HG02759 (cell line): ENCODE measurements at regions not wholly inside any gene's neighbourhood (a gene's known extent, or its start where the extent isn't known, plus 50 kb on each side); places are given as distances from the start of the nearest gene placed in this dataset.

ENCODE experiments used
- ATAC-seq: cut with Tn5 transposase; IDR thresholded peaks from one replicate; pipeline ENCODE4 v1.9.1; 2021; ENCODE audit warnings: mild to moderate bottlenecking, moderate library complexity; ENCODE audit not compliant: unreplicated experiment

DNA sequence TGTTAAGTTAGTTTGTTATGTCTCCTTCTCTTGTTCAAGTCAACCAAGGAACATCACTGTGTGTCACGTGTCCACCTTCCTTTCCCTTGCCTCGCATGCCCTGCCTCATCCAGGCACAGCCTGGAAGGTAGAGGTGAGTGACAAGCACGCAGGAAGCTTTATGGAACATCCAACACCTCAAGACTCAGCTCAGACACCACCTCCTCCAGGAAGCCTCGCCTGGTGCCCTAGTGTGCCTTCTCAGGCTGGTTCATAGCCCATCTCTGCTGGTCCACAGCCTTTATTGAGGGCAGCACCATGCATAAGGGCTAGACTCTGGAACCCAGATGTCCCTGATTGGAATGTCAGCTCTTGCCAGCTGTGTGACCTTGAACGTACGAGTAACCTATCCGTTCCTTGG is 224.3 kb downstream of the ANKRD60 start:
- ATAC-seq, result no peak

DNA sequence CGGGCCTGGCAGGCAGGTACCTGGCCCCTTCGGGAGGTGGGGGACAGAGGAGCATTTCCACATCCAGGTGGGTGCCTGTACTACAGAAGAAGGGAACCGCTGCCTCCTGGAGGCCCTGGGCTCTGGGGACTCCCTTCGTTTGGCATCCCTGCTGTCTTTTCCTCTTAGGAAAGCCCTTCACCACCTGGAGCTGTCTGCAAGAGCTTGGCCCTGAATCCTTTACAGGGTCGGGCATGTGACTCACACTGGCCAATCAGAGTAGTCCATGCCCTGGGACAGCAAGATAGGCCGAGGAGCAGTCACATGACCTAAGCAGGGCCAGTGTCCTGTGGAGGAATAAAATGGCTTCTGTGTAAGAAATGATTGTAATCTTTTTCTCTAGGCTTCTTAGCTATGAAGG is 224.9 kb downstream of the ANKRD60 start:
- ATAC-seq, result no peak

DNA sequence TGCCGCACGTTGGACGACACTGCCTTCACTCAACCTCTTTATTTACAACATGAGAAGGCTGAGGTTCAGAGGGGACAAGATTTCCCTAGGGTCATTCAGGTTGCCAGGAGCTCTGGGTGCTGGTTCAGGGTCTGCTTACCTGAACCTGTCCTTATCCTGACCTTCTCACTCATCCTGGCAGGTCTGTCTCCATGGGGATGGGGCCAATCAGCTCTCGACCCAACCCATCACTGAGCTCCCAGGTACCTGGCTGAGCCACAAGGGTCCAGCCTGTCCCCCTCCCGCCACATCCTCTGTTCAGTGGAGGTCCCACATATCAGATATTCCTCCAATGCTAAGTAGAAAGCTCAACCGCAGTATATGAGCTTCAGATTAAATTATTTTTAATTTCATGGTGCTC is 225.6 kb downstream of the ANKRD60 start:
- ATAC-seq, result no peak

DNA sequence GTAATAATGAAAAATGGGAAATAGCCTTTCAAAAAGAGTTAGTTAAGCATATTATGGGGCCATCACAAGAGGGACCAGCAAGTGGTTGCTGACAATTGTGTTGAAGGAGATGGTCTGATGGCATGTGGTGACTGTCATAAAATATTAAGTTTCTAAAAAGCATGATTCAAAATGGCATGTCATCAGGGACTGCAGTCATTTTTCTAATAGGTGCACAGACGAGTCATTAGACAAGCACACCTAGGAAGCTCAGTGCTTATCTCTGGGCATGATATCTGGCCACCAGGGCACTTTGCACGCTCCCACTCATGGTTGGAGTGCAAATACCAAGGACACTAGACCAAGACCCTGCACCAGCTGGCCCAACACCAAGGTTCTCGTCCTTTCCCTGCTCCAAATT is 226.5 kb downstream of the ANKRD60 start:
- no peak for ATAC-seq

DNA sequence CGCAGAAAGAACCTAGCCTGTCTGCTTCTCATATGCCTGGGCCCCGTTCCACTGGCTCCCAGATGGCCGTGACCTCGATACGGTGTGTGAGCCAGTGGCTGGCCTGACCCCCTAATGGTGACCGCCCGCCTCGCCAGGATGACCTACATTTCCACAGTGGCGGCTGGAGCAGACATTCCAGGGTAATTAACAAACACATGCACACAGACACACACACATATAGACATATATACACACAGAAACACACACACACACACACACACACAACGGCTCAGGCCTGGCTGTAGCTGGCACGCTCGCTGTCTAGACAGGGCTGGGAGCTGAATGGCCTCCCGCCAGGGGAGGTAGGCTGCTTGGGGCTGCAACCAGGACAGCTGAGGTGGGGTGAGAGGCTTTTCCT is 227.1 kb downstream of the ANKRD60 start:
- ATAC-seq, result no peak

DNA sequence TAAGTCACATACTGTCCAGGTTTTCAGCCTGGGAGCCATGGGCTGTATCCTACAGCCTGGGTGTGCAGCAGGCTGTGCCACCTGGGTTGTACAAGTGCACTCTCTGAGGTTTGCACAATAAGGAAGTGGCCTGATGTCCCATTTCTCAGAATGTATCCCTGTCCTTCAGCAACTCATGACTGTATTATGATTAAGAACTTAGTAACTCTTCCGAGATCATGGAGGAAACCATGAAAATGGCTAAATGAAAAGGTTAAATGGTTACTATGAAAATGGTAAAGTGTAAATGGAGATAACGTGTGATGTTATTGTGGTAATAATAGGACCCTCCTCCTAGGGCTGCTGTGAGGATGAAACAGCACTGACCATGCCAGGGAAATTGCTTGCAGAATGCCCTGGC is 227.6 kb downstream of the ANKRD60 start:
- no peak for ATAC-seq

DNA sequence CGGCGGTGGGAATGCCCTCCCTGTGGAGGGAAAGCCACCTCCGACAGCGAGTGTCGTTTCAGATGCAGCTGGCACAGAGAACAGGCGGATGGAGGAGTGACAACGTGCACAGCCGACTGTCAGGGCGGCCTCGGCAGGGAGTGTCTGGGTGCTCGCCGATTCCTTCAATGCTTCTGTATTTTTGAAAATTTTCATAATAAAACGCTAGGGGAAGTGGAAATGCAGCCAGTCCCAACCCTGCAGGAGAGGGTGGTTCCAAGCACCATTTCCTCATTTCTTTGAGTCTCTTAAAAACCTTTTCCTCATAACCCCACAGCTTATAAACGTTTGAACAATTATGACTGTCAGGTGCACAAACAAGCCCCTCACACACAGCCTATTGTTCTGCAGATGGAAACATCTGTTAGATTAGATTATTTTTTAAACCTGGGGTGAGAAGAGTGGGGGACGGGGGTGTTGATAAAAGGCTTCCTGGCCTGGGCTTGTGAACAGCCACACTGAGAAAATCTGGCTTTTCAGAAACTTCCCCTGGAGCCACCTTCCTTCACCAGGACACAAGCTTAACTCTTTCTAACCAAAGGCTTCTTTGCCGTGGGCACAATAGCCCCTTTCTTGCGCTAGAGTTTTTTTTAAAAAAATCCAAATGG is 228.9 kb downstream of the ANKRD60 start:
- no peak for ATAC-seq

DNA sequence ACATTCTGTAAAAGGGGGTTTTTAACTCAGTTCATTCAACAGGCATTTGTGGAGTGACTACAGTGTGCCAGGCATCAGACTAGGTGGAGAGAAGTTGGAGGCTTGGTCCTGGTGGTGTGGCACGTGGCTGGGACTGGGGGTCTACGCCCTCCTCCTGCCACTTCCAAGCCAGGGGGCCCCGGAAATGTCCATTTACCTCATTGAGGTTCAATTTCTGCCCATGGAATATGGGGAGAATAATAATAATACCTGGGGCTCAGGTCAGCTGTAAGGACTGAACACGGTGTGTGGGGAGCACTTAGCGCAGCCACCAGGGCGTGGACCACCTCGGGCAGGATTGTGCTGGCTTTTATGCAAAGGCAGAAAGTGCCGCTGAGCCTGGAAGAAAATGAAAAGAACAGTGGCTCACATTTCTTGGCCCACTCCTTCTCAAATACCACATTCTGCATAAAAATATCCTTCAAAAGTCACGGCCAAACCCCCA is 229.4 kb downstream of the ANKRD60 start:
- no peak for ATAC-seq

DNA sequence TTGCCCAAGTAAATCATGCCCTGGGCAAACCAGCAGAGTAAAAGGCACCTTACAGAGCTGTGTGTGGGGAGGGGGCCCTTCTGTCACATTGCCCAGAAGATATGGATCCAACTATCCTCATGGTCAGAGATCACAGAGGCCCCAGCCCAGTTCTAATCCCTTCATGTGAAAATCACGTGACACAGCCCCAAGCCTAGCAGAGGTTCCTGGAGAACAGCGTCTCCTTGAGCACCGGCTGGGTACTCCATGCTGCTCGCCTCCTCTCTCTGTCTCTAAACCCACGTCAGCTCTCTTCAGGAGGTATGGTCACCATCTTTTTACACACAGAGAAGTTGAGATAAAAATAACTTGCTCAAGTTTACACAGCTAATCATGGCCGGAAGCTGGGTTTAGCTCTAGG is 230.2 kb downstream of the ANKRD60 start:
- no peak for ATAC-seq

DNA sequence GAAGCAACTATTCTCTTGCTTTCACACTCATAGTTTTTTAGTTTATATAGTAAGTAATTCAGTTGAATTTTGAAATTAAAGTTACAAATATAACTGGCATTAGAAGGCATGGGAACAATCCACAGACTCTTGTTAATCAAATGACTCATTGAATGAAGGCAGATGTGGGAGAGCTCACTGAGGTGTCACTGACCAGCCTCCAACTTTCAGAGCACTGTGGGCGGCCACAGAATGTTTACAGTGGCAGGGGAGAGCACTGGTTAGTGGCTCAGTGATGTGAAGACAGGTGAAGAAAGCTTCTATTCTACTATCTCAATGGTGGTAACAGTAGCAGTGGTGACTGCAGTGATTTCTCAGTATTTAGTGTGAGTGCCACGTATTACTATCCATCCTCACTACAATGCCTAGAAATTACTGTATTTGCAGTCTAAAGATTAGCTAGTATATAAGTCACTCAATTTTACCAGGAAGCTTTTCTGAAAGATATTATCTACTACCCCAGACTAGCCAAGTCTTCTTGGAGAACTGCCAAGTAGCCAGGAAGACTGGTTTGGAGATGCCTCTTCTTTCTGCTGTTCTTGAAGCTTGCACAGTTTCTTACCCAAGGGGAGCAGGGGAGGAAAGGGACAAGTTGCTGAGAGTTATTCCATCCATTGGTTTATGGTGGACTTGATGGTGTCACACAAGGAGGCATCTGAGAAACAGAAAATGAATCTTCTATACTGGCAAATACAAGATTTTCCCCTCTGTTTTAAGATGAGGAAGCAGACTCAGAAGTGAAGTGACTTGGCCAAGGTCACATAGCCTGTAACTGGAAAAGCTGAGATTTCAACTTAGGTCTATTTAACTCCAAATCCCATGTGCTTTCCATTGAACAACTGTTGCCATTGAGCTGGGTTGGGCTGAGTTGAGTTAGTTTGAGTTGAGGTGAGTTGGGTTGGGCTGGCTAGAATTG is 231.2 kb downstream of the ANKRD60 start:
- no peak for ATAC-seq

DNA sequence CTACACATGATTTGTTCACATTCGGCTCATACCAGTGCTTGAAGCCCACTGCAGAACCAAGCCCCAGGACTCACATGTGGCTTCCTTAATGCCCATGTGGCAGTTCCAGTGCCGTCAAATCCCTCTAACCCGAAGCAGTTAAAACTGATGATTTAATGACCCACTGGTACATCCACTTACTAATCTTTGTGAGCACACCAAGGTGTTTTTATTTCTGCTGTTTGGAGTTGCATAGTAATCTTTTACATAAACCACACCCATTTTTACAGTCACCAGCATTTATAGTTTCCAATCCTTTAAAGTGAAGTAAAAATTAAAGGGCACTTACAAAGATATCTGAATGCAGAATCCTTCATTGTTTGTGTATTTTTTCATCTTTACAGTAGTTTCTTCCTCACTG is 232.0 kb downstream of the ANKRD60 start:
- ATAC-seq, result no peak

DNA sequence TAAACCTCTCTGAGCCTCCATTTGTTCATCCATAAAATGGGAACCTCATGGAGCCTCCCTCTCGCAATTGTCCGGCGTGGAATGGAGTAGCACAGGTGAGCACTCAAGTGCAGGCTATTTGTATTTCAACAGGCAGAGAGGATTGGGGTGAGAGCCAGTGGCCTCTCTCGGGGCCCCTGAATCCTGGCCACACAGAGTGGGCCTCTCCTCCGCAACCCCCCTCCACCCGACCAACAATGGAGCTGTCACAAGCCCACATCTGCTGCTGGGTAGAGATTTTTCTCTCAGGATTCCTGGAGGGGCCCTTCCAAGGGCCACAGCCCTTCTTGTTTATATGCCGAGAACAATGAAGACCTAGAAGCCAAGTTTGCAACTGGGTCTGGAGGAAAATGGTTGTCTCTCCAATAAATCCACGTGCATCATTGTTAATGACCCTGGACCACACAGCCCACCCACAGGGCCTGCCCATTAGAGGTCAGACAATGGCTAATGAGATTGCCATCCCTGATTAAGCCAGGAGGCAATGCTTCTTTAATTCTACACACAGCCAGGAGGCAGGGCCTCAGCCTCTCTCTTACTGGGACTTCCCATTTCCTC is 233.0 kb downstream of the ANKRD60 start:
- no peak for ATAC-seq

DNA sequence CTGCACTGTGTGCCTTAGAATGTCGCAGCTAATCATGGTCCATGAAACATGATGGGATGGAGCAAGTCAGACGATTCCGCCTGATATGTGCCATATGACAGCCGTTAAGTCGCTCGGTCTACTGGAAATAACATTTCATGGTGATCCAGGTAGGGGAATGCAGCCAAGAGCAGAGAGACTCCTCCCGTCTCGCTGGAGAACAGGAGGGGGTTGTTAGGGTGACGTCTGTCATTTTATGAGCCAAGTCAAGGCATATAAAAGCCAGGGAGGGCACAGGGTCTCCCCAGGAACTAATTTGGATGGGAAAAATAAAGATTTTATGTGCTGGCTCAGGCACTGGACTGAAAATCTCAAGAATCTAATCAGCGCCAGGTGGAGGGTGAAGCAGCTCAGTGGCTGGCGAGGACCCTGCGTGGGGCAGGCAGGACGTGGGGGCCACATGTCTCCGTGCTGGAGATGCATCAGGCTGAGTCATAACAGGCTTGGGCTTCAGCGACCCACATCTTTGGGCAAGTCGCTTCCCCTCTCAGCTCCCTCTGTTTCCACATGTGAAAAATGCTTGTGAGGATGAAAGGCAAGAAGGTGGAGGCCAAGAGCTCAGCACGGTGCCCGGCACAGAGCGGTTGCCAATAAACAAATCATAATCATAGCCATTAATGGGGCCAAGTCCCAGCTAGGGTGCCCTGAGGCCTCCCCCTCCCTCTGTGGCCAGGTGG is 234.6 kb downstream of the ANKRD60 start:
- ATAC-seq, result no peak

DNA sequence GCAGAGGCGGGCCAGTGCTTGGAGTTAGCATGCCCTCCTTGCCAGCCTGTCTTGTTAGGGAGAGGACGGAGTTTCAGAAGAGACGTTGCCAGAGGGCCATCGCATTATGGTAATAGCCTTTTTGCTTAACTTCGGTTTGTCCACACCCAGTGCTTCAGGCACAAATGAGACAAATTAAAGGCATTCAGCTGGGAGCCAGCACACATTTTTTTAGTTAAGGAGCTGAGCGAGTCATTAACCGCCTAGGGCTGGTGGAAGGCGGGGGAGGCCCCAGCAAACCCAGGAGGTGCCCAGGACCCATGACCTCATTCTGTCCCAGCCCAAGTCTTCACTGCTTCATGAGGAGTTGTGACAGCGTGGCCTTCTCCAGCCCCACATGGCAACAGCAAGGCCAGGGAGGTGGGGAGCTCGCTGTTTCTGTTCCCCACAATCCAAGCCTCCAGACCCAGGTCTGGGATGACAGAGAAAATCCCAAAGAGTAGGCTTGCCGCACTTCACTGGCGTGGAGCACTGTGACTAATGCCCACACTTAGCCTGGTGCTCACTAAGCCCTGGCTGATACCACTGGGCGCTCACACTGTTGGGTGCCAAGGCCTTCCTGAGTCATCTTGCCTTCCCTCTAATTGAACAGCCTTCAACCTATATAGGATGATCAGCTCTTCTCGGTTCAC is 237.1 kb downstream of the ANKRD60 start:
- no peak for ATAC-seq

DNA sequence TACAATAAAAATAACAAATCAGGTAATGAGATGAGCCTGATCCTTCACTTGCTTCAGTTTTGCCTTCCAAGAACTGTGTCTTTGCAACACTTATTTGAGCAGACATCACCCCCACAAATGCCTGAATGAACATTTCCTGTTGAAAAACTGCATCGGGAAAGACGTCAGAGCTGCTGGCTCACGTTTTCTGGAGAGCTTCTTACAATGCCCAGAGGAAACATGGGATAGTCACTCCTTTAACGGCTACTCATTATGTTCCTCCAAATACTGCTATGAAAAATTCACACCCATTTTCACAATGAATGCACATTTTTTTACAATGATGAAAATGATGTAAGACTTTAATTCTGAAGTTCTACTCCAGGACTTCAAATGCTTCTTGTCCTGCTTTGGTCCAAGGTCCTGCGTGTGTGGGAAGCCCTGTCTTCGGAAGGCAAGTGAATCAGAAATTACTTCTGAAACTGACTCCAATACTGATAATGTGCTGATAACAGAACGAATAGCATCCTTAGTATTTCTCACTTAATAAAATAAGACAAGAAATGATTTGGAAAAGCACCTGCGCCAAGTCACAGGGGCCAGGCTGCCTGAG is 238.0 kb downstream of the ANKRD60 start:
- no peak for ATAC-seq

DNA sequence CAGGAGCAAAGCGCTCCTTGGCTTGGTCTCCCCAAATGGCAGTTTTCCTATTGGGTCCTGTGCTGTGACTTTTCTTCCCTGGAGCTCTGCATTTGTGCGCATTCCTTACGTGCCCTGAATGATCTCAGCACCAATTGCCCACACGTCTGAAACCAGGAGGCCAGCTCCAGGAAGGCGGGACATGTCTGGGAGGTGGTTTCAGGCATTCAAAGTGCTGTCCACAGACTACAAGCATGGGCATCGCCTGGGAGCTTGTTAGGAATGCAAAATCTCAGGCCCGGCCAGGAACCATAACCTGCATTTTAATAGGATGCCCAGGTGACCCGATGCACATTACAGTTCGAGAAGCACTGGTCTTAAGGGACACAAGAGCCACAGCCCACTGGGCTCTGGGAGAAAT is 239.6 kb downstream of the ANKRD60 start:
- no peak for ATAC-seq

DNA sequence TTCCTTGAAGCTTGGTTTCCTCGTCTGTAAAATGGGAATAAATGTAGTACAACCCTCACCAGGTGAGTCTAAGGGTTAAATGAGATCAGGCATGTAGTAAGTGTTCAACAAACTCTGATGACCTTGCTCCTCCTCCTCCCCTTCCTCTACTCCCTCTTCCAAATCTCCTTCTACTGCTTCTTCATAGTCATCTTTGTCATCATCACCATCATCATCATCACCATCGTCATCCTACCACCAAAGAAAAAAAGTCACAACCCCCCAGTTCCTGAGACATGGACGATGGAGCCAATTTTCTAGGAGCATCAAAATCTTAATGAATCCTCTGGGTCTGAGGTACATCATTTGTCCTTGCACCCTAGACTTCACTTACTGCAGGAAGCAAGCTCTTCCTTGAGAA is 240.0 kb downstream of the ANKRD60 start:
- no peak for ATAC-seq

DNA sequence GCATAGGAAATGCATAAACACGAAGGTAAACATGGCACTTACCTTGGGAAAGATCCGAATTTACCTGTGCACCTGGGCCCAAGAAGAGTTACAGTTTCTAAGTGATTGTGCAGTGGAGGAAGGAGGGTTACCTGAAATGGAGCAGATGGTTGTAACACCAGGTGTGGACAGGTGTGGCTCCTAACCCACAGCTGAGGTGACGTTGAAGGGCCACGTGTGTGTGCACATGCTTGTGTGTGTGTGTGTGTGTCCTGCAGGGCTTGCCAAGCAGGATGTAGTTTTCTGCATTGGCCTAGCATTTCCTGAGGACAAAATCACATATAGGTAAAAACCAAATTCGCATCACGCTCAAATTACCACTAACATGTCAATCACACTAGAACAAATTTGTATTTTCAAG is 240.8 kb downstream of the ANKRD60 start:
- ATAC-seq, result no peak

DNA sequence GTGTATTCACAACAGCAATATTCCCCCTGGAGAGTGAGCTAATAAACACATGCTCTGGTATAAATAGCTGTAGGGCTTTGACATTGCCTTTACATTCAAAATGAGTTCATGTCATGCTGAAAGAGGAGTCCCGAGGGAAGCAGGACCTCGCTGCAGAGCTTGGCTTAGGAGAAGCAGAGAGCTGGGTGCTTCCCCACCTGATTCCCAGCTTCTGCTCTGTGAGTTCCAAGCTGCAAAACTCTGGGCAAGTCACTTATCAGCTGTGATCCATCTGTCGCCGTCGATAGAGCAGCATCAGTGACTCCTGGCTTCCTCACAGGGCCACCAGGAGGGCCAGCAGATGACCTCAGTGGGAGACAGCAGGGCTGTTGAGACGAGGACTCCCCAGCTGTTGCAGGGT is 241.8 kb downstream of the ANKRD60 start:
- no peak for ATAC-seq

DNA sequence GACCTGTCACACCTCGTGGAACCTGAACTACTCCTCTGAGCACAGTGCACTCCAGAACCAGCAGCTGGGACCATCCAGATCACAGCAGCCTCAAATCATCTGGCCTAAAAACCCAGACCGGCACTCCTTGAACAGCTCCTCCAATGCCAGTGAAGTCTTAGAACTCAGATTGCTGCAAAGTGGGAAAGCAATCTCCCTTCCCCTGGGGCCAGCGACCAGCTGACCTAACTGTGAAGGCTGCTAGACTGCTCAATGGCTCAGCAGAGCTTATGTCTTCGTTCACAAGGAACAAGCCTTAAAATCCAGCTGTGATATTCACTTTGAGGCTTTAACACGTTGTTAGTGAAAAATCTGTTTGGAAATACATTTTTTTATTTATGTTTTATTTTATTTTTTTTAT is 243.2 kb downstream of the ANKRD60 start:
- ATAC-seq, result no peak
